Stimulated activated naive CD8-positive, alpha-beta T cell treated with anti-CD3 and anti-CD28 coated beads, Interleukin-15, amount 100 ng/mL, for 72 hours (primary cell): ENCODE measurements at regions not wholly inside any gene's neighbourhood (a gene's known extent, or its start where the extent isn't known, plus 50 kb on each side); places are given as distances from the start of the nearest gene placed in this dataset.

Source experiments
- ATAC-seq: fragments of 150-1000 bp; cut with Tn5 transposase; 2 replicates; pipeline ENCODE4 v1.10.0; 2021; ENCODE audit warnings: mild to moderate bottlenecking, moderate library complexity
- DNase-seq, 2 donors: peaks; one replicate each; pipeline ENCODE4 v3.0.0; 2021 to 2022
- H3K27ac Mint-ChIP-seq, 2 donors: one replicate each; pipeline ENCODE4 v1.8.0; 2022; ENCODE audit warnings: mild to moderate bottlenecking in 2 of 2, mixed read lengths in 2 of 2, moderate library complexity in 2 of 2
- H3K27me3 Mint-ChIP-seq: one replicate; pipeline ENCODE4 v1.8.0; 2022; ENCODE audit warnings: mixed read lengths
- H3K4me1 Mint-ChIP-seq: one replicate; pipeline ENCODE4 v1.8.0; 2022; ENCODE audit warnings: mild to moderate bottlenecking, mixed read lengths
- H3K4me3 Mint-ChIP-seq, 2 donors: one replicate each; pipeline ENCODE4 v1.8.0; 2022; ENCODE audit warnings: mild to moderate bottlenecking in 2 of 2, mixed read lengths in 2 of 2, moderate library complexity in 1 of 2
- H3K9me3 Mint-ChIP-seq, 2 donors: one replicate each; pipeline ENCODE4 v1.8.0; 2022; ENCODE audit warnings: mixed read lengths in 2 of 2

- ATAC-seq (no peak), DNase-seq (no peak)
- Mint-ChIP-seq H3K4me1 (peaks cover 9% of the 10 kb centered on the region), H3K27ac (no peak overlapping the region), H3K9me3 (no peaks in the 10 kb centered on the region), H3K27me3 (peaks cover 10% of the 10 kb centered on the region), H3K4me3 (no peak overlapping the region)
Measured at GRCh38 chr5:74032617-74033016, 406.6 kb downstream of the ARHGEF28 start.

DNA sequence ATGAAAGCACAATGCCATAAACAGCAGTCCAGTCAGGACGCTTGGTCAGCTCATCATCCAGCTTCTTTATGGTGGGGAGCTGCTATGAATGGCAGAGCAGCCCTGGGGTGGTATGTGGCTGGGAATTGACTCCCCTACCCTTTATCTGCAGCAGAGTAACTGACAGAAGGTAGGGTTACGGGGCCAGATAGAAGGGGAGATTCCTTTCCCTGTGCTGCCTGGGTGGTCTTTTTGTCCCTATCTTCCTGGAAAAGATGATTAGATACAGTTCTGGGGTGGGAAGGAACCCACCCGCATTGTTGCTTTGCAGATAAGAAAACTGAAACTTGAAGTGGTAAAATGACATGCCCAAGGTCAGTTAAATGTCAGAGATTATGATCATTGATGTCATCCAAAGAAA, 405.5 kb downstream of the ARHGEF28 start:
- H3K4me1 Mint-ChIP-seq: peaks cover 9% of the 10 kb centered on the region
- no peak overlapping the region for H3K4me3 Mint-ChIP-seq
- no peak overlapping the region for H3K27ac Mint-ChIP-seq
- H3K27me3 Mint-ChIP-seq: peaks cover 10% of the 10 kb centered on the region
- no peaks in the 10 kb centered on the region for H3K9me3 Mint-ChIP-seq
- ATAC-seq (no peak), DNase-seq (no peak)

- Mint-ChIP-seq H3K27me3 (peaks cover 10% of the 10 kb centered on the region), H3K4me3 (no peak overlapping the region), H3K27ac (no peak overlapping the region), H3K4me1 (peaks cover 5% of the 10 kb centered on the region), H3K9me3 (no peaks in the 10 kb centered on the region)
- DNase-seq: no peak
- no peak for ATAC-seq
Measured at GRCh38 chr5:74030821-74031220, 404.8 kb downstream of the ARHGEF28 start.

GRCh38 chr5:74030371-74030770, 404.4 kb downstream of the ARHGEF28 start:
- DNase-seq: no peak
- peaks cover 10% of the 10 kb centered on the region for H3K27me3 Mint-ChIP-seq
- no peak for ATAC-seq
- H3K4me3 Mint-ChIP-seq: no peak overlapping the region
- peaks cover under 1% of the 10 kb centered on the region for H3K4me1 Mint-ChIP-seq
- no peaks in the 10 kb centered on the region for H3K9me3 Mint-ChIP-seq
- no peak overlapping the region for H3K27ac Mint-ChIP-seq

DNA sequence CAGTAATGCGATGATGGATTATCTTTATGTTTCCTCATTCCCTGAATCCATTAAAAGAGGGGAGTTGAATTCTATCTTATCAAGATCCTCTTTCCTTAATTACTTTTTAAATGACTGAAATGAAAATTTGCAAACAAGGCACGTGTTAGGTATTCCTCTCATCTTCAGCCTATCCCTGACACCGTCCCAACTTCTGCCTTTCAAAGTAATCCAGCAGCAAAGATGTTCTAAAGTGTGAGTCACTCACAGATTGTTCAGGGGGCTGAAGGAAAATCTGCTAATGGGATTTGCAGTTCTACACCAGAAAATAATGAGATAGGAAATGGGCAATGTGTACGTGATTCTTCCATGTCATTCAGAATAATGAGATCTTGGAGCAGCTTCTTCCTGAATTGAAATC, 403.0 kb downstream of the ARHGEF28 start:
- Mint-ChIP-seq H3K27ac (no peak overlapping the region), H3K9me3 (no peaks in the 10 kb centered on the region), H3K4me1 (no peaks in the 10 kb centered on the region), H3K27me3 (peaks cover 10% of the 10 kb centered on the region), H3K4me3 (no peak overlapping the region)
- ATAC-seq (no peak), DNase-seq (no peak)

DNA sequence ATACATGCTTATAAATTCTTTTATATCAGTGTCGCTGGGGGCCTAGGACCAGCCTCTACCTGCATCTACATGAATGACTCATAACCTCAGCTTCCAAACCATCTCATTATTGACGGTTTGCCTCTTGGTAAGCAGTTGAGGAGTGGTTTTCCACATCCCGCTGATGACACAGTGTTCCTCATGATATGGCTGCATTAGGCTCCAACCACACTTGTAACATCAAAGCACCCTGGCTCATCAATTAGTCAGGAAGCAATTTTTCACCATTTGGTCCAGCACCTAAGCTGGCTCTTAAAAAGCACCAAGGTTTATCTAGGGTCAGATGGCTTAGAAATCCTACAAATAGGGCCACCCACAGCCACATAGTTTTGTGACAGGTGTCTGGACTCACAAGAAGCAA, 402.4 kb downstream of the ARHGEF28 start:
- peaks cover 16% of the 10 kb centered on the region for H3K27me3 Mint-ChIP-seq
- no peak overlapping the region for H3K4me3 Mint-ChIP-seq
- no peaks in the 10 kb centered on the region for H3K4me1 Mint-ChIP-seq
- no peaks in the 10 kb centered on the region for H3K9me3 Mint-ChIP-seq
- no peak overlapping the region for H3K27ac Mint-ChIP-seq
- ATAC-seq (no peak), DNase-seq (no peak)

GRCh38 chr5:74027732-74028338, 401.8 kb downstream of the ARHGEF28 start:
- ATAC-seq: no peak
- peaks cover 20% of the 10 kb centered on the region for H3K27me3 Mint-ChIP-seq
- no peak overlapping the region for H3K4me3 Mint-ChIP-seq
- no peak for DNase-seq
- no peaks in the 10 kb centered on the region for H3K4me1 Mint-ChIP-seq
- H3K9me3 Mint-ChIP-seq: no peaks in the 10 kb centered on the region
- H3K27ac Mint-ChIP-seq: no peak overlapping the region

- H3K4me3 Mint-ChIP-seq: no peak overlapping the region
Measured at GRCh38 chr5:74026310-74026709, 400.3 kb downstream of the ARHGEF28 start.

DNA sequence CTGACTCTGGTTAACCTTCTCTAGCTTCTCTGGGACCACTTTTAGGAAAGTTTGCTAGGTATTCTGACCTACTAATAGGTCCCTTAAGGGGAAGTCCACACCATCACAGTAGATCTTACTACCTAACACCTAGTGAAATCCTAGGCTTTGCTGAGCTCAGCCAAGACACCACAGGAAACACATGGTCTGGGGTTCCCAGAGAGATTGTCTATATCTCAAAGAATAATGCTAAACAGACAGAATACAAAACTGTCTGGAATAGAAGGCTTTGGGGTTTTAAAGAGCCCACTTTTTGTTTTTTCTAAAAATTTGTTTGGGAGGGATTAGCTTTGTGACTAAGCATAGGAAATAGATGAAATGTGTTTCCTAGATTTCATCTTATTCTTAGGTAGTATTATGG, 395.1 kb downstream of the ARHGEF28 start:
- H3K27me3 Mint-ChIP-seq: peaks cover 30% of the 10 kb centered on the region
- DNase-seq (no peak), ATAC-seq (no peak)
- H3K4me3 Mint-ChIP-seq: no peak overlapping the region
- no peaks in the 10 kb centered on the region for H3K4me1 Mint-ChIP-seq
- H3K9me3 Mint-ChIP-seq: peaks cover 0 to 7% of the 10 kb centered on the region in 2 donors
- no peak overlapping the region for H3K27ac Mint-ChIP-seq

More at GRCh38 chr5:74026310-74026709, 400.3 kb downstream of the ARHGEF28 start:
- Mint-ChIP-seq H3K4me1 (no peaks in the 10 kb centered on the region), H3K9me3 (no peaks in the 10 kb centered on the region), H3K27ac (no peak overlapping the region), H3K27me3 (peaks cover 20% of the 10 kb centered on the region)
- ATAC-seq (no peak), DNase-seq (no peak)

DNA sequence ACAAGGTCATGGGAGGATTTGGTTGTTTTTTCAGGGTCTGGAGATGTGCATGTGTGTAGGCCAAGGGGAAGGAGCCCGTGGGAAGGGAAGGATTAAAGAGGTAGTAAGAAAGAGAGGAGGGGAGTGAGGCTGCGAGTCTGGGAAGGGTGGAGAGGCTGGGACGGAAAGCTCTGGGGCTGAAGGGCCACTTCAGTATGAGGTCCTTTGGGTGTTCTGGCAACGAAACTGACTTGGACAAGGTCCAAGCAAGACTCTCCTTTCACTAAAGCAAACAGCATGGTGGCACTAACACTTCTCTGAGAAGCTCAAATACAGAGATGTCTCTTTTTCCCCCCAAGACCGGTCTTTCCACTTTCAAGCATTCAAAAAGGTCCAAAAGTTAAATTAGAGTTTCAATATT, 394.5 kb downstream of the ARHGEF28 start:
- DNase-seq (no peak), ATAC-seq (no peak)
- Mint-ChIP-seq H3K4me3 (no peak overlapping the region), H3K27me3 (peaks cover 30% of the 10 kb centered on the region), H3K4me1 (no peaks in the 10 kb centered on the region), H3K27ac (no peak overlapping the region), H3K9me3 (peaks cover 0 to 7% of the 10 kb centered on the region in 2 donors)

GRCh38 chr5:74019923-74020322, 393.9 kb downstream of the ARHGEF28 start:
- no peak for ATAC-seq
- H3K4me3 Mint-ChIP-seq: no peak overlapping the region
- H3K4me1 Mint-ChIP-seq: no peaks in the 10 kb centered on the region
- peaks cover 0 to 7% of the 10 kb centered on the region in 2 donors for H3K9me3 Mint-ChIP-seq
- no peak for DNase-seq
- peaks cover 30% of the 10 kb centered on the region for H3K27me3 Mint-ChIP-seq
- H3K27ac Mint-ChIP-seq: no peak overlapping the region

DNA sequence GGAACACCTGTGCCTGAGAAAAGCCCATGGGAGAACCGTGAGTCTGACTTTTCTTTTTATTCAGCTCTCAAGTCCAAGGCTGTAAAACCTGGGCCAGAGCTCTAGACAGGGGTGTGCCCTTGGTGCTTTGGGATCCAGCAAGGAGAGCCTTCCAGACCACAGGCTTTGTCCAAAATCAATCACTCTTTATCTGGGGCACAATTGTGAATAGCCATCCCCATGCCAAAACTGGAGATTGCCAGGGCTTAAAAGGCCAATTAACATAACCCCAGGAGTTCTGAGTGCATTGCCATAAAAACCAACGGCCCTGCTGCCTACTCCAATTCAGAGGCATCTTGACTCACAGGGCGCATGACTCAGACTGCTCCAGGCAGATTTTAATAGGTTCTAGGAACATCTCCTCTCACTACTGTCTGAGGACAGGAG, 391.8 kb downstream of the ARHGEF28 start:
- H3K9me3 Mint-ChIP-seq: peaks cover 0 to 7% of the 10 kb centered on the region in 2 donors
- no peak for ATAC-seq
- no peak overlapping the region for H3K27ac Mint-ChIP-seq
- H3K4me1 Mint-ChIP-seq: no peaks in the 10 kb centered on the region
- H3K27me3 Mint-ChIP-seq: peaks cover 25% of the 10 kb centered on the region
- no peak overlapping the region for H3K4me3 Mint-ChIP-seq
- no peak for DNase-seq

GRCh38 chr5:74017112-74017511, 391.1 kb downstream of the ARHGEF28 start:
- Mint-ChIP-seq H3K4me3 (no peak overlapping the region), H3K4me1 (no peaks in the 10 kb centered on the region), H3K27ac (no peak overlapping the region), H3K9me3 (peaks cover 0 to 7% of the 10 kb centered on the region in 2 donors), H3K27me3 (peaks cover 31% of the 10 kb centered on the region)
- DNase-seq (no peak), ATAC-seq (no peak)

- H3K27ac Mint-ChIP-seq: no peak overlapping the region
- H3K9me3 Mint-ChIP-seq: peaks cover 0 to 7% of the 10 kb centered on the region in 2 donors
- H3K27me3 Mint-ChIP-seq: peaks cover 38% of the 10 kb centered on the region
- DNase-seq (no peak), ATAC-seq (no peak)
- H3K4me1 Mint-ChIP-seq: no peaks in the 10 kb centered on the region
- H3K4me3 Mint-ChIP-seq: no peak overlapping the region
Measured at GRCh38 chr5:74016373-74016772, 390.4 kb downstream of the ARHGEF28 start.

GRCh38 chr5:74015716-74016115, 389.7 kb downstream of the ARHGEF28 start:
- ATAC-seq: no peak
- H3K27ac Mint-ChIP-seq: no peak overlapping the region
- H3K4me1 Mint-ChIP-seq: no peaks in the 10 kb centered on the region
- no peak for DNase-seq
- peaks cover 0 to 7% of the 10 kb centered on the region in 2 donors for H3K9me3 Mint-ChIP-seq
- no peak overlapping the region for H3K4me3 Mint-ChIP-seq
- peaks cover 43% of the 10 kb centered on the region for H3K27me3 Mint-ChIP-seq

DNA sequence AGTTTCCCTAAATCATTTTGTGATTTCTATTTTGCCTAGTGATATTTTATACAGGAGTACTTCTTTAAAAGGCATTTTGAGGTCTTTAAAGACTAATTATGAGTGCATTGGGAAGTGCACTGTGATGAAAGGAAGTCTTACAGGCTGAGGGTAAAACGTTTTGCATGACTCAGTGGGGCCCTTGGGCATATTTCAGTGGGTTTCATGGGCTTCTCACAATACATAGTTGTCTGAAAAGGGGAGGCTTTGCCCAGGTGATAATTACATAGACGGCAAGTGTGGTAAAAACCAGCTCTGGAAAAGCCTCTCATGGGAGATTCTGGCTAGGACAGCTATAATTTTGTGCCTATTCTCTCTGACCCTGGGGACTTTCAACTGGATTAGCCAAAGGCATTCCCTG, 387.2 kb downstream of the ARHGEF28 start:
- no peaks in the 10 kb centered on the region for H3K4me1 Mint-ChIP-seq
- ATAC-seq (no peak), DNase-seq (no peak)
- no peak overlapping the region for H3K4me3 Mint-ChIP-seq
- H3K9me3 Mint-ChIP-seq: peaks cover 0 to 7% of the 10 kb centered on the region in 2 donors
- no peak overlapping the region for H3K27ac Mint-ChIP-seq
- H3K27me3 Mint-ChIP-seq: peaks cover 45% of the 10 kb centered on the region

GRCh38 chr5:74009502-74009901, 383.5 kb downstream of the ARHGEF28 start:
- Mint-ChIP-seq H3K4me3 (no peak overlapping the region), H3K27me3 (peaks cover 61% of the 10 kb centered on the region), H3K4me1 (no peaks in the 10 kb centered on the region), H3K9me3 (no peaks in the 10 kb centered on the region), H3K27ac (no peak overlapping the region)
- ATAC-seq: no peak
- no peak for DNase-seq
